HG03432 (cell line): ENCODE measurements at regions not wholly inside any gene's neighbourhood (a gene's known extent, or its start where the extent isn't known, plus 50 kb on each side); places are given as distances from the start of the nearest gene placed in this dataset.
"Not testable (repeated sequence)": the region's sequence is repeated elsewhere in the genome, so short reads cannot be mapped to it uniquely, and the experiment has no call there.

Experiments used
- ATAC-seq: cut with Tn5 transposase; IDR thresholded peaks from one replicate; pipeline ENCODE4 v1.9.1; 2021; ENCODE audit warnings: mild to moderate bottlenecking, moderate library complexity; ENCODE audit not compliant: unreplicated experiment

DNA sequence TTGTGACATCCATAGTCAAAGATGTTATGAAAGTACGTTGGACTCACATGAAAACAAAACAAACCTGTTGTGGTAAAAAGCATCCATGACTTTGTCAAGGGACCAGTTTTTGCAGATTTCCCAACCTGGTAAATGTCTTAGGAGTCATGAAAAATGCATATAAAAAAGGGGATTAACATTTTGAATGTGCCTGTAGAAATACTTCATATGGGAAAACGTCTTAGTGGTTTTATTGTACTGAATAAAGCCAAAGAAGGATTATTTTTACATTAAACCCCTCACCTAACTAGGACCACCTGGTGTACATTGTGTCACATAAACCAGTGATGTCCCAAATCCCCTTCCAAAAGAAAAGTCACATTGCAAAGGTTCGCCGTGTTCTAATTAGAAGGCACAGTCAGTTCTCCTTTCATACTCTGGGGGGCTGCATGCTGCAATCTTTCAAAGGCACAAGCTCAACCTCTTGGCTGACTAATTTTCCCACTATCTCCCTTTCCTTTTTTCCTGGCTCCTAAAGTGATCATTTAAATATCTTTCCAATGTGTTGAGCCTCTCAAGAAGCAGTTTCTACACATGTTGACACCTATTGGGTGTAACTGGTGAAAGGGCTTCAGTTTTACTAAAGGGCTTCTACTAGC, 119.8 kb upstream of the SPAG17 start:
- ATAC-seq: no peak

- ATAC-seq: no peak
These were observed 118.5 kb upstream of the SPAG17 start for GRCh38 chr1:118303534-118303933.

DNA sequence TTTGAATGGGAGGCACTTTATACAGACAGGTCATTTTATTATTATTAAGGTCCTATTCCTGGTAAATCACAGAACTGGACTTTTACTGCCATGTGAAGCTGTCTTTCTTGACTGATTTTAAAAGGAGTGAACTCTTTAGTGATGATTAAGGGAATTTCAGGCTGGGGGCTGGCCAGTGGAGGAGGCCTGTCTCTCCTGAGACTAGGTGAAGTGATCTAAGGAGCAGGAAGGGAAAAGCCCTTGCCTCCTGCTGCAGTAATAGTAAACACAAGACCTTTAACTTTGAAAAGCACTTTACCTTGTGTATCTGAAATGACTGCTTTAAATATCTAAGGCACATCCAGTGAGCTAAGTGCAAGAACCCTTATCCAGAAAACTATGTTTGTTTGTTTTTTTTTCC, 118.0 kb upstream of the SPAG17 start:
- ATAC-seq: no peak

GRCh38 chr1:118302145-118302544, 117.1 kb upstream of the SPAG17 start:
- ATAC-seq: no peak

GRCh38 chr1:118300808-118301207, 115.8 kb upstream of the SPAG17 start:
- no peak for ATAC-seq

DNA sequence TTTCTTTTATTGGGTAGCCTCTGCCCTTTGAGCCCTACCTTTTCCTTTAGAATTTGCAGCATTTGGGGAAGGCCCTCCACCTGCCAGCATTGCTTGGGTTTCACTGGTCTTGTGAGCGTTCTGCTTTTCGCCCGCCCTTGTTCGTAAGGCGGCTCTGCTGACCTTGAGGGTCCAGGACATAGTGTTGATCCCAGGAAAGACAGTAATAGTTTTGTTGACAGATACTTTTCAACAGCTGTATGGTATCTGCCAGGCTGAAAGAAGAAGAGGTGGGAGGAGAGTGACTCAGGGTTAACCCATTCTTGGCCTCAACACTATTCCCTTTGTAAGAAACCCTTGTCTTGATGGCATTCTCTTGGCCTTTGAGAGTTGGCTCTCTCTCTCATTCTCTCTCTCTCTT, 113.4 kb upstream of the SPAG17 start:
- ATAC-seq: no peak

DNA sequence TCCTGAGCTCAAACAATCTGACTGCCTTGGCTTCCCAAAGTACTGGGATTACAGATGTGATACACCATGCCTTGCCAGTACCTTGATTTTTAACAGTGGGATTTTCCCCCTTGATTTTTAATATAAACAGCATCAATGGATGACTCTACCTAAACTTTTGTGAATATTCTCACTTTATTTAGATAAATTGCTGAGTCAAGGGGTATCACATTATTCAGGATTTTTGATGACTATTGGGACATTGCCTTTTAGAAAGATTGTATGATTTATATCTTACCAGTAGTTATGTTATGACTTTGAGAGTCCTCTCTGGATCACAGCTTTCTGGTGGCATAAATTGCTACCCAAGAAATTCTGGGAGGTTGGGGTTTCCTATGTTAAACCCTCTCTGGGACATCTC, 112.5 kb upstream of the SPAG17 start:
- no peak for ATAC-seq

DNA sequence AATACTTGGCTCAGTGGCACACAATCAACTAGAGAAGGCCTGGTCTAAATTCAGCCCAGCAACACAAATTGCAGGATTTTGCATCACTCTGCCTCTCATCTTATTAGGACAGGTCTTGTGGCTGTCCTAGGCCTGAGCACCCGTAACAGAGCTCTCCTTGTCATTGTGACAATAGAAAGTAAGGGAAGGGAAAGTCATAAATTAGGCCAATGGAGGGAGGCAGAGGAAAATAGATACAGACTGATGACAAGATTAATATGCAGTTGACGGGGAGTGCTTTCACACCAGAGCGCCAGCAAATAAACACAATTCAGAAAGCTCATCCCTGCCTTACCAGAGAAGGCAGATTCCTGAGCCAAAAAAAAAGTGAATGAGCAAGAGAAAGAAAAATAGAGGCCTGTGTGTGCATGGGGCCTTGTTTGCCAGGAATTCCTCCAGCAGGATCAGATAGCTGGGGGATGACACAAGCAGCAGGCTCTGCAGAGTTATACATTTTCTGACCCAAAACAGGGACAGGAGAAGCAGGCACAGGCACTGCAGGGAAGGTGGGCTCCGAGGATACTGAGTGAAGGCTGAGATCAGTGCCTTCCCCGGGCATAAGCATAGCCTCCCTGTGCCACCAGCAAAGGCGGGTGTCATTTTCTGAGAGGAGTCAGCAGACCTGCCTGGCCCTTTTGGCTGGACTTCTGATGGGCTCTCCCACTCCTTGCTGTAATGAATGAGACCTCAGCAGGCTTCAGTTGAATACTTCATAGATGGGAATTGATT, 110.0 kb upstream of the SPAG17 start:
- ATAC-seq: no peak

GRCh38 chr1:118291661-118292060, 106.6 kb upstream of the SPAG17 start:
- ATAC-seq: no peak

GRCh38 chr1:118290571-118290970, 105.5 kb upstream of the SPAG17 start:
- ATAC-seq: no peak

DNA sequence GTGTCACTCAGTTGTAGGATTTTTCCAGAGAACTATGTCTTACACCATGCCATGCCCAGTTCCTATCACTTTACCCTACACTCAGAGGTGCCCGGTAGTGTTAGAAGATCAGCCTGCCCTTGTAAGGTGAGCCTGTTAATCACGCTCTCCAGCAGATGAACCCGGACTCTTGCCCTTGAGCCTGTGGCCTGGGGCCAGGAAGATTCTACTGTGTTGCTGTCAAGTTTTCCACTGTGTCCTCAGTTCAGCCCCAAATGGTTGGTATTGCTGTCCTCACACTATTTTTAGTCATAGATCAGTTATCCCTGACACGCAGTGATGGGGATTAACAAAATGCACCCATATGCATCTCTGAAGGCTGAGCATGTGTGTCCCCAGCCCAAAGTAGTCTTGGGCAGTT, 105.0 kb upstream of the SPAG17 start:
- no peak for ATAC-seq

DNA sequence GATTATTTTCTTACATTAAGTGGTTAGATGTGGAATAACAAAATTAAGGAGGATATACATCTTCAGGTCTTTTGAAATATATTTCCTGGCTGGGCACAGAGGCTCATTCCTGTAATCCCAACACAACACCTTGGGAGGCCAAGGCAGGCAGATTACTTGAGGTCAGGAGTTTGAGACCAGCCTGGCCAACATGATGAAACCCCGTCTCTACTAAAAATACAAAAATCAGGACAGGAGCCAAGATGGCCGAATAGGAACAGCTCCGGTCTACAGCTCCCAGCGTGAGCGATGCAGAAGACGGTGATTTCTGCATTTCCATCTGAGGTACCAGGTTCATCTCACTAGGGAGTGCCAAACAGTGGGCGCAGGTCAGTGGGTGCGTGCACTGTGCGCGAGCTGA, 95.6 kb upstream of the SPAG17 start:
- ATAC-seq: not testable (repeated sequence)

DNA sequence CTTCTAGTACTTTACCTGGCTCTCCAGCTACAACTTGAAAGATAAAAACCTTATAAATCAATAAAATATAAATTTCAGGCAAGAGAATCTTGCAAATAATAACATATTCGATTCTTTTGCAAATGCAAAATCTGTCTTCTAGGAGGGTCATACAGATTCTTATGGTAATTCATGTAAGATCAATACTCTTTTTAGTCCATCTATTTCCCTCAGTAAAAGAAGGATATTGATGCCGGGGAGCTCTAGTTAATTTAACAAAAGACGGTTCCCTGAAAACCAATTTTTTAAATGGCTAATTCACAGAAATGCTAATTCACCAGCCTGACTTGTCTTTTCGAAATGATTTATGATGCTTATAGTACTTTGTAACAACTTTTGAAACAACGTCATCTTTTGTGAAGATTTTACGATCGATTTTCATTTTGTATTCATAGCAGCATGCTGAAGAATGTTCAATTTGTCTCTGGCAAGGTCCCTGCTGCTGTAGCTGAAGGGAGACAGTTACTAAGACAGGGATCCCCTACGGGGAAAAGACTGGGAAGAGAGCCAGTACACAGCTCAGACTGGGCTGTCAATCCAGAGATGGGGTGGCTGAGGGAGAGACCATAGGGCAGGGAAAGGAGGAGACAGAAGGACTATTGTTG, 90.6 kb upstream of the SPAG17 start:
- ATAC-seq: no peak

DNA sequence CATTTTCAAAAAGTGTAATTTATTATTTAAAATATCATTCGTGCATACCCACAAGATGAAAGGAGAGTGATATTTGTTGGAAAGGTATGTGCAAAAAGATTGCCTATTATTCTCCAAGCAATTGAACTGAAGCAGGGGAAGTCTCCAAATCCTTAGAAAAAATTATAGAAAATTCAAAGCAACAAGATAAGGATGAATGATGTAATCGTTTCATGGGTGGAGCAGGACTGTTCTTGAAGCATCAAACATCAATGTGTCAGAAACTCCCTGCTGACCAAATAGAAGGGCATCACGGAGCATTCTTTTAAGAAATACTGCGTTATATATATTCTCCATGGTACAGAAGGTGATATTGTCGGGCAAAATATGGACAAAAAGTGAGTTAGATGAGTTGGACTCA, 87.9 kb upstream of the SPAG17 start:
- ATAC-seq: no peak

- no peak for ATAC-seq
These were observed 86.9 kb upstream of the SPAG17 start for GRCh38 chr1:118271883-118272282.

GRCh38 chr1:118269598-118269997, 84.6 kb upstream of the SPAG17 start:
- no peak for ATAC-seq

DNA sequence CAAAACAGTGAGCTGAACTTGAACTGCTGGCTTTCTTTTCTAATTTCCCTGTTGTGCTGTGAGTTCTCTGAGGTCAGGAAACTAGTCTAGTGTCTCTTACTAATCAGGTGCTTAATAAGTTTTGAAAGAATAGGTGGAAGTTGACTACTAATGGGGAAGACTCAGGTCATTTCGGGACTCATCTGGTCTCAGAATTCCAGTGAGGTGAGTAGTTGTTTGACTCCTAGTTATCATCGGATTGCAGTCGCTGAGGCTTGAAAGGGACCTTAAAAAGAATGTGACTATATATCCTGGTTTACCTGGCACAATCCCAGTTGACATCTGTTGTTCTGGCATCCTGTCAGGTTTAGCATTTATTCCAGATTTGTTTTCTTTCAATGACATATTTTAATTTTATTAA, 81.4 kb upstream of the SPAG17 start:
- no peak for ATAC-seq

DNA sequence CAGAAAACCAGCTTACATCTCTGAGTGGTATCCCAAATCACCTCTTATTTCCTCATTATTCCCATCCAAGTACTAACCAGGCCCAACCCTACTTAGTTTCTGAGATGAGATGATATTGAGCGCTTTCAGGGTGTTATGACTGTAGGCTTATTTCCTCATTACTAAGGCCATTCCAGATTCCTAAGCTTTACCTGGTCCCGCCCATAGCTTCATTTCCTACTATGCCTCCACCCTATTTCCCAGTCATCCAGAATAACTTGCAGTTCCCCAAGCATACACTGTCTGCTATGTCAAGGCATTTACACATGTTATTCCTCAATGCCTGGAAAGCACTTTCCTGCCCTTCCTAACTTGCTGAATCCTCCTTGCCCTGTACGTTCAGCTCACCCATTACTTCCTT, 79.3 kb upstream of the SPAG17 start:
- no peak for ATAC-seq

DNA sequence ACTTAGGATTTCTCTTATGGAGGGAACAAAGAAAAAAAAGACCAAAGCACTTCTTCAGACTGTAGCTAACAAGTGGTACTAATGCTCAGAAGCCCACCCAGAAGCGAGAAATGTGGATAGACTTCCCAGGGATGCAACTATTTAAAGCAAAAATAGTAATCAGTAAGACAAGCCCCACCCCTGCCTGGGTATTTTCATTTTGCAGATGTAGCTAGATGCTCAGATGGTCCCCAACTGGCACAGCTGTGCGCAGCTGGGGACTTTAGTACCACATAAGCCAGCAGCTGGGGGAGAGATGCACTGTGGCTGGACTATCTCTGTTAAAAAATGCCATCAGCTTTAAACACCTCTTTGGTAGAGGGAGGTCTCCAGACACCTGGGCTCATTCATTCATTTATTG, 77.8 kb upstream of the SPAG17 start:
- ATAC-seq: no peak

DNA sequence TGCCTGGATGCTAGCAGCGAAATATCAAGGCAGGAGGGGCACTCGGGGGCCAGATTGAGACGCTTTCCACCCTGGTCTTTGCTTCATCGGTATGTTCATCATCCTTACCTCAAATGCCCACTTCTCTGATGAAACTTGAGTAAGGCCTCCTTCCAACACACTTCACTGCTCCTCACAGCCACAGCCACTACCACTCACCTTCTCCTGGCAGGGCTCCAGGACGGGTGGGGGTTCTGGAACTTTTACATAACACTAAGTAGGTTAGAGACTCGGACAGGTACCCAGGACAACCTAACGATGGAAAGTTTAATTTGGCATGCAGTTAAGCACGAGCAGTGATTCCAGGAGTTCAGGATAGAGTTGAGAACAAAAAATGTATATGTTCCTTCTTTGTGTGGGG, 73.9 kb upstream of the SPAG17 start:
- no peak for ATAC-seq

DNA sequence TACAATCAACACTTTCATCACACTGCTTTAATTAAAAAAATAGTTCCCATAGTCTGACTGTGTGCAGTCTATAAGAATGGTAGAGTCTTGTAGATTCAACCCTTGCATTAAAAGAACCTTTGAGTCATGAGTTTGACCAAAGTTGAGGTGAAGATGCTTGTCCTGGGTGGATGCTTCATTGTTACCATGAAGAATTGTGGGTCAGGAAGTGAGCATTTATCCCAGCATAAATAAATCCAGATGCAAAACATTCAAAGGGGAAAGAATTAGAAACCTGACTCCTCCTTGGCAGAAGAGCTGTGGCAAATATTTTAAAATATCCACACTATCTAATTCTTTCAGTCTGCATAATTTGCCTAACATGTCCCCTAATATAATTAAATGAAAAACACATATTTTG, 72.9 kb upstream of the SPAG17 start:
- no peak for ATAC-seq
